HEK293 (cell line): ENCODE measurements at regions not wholly inside any gene's neighbourhood (a gene's known extent, or its start where the extent isn't known, plus 50 kb on each side); places are given as distances from the start of the nearest gene placed in this dataset.

Source experiments
- MZF1 ChIP-seq: fragments of 450-650 bp; formaldehyde crosslinking; IDR thresholded peaks from 2 replicates; pipeline ENCODE4 v1.5.1; 2017; ENCODE audit warnings: missing biosample characterization, missing genetic modification characterization, borderline replicate concordance
- REST ChIP-seq: fragments of 450-650 bp; formaldehyde crosslinking; IDR thresholded peaks from 2 replicates; pipeline ENCODE4 v1.5.1; 2016; ENCODE audit warnings: missing biosample characterization, missing genetic modification characterization
- TCF7L2 ChIP-seq: IDR thresholded peaks from 2 replicates; pipeline ENCODE4 v1.6.1; 2011; ENCODE audit warnings: low read depth, mild to moderate bottlenecking, inconsistent platforms, low read length, moderate library complexity, borderline replicate concordance
- ZFHX2 ChIP-seq: fragments of 450-650 bp; formaldehyde crosslinking; conservative IDR thresholded peaks from 2 replicates; pipeline ENCODE4 v1.5.1; 2016; ENCODE audit warnings: missing biosample characterization, missing genetic modification characterization
- ZFP37 ChIP-seq: fragments of 450-650 bp; formaldehyde crosslinking; IDR thresholded peaks from 2 replicates; pipeline ENCODE4 v1.5.1; 2016; ENCODE audit warnings: missing biosample characterization, missing genetic modification characterization
- ZFP41 ChIP-seq: fragments of 450-650 bp; formaldehyde crosslinking; IDR thresholded peaks from 2 replicates; pipeline ENCODE4 v1.5.1; 2016; ENCODE audit warnings: missing biosample characterization, missing genetic modification characterization, borderline replicate concordance
- ZNF239 ChIP-seq: fragments of 450-650 bp; formaldehyde crosslinking; IDR thresholded peaks from 2 replicates; pipeline ENCODE4 v1.5.1; 2016; ENCODE audit warnings: missing biosample characterization, missing genetic modification characterization
- ZNF24 ChIP-seq: fragments of 450-650 bp; formaldehyde crosslinking; IDR thresholded peaks from 2 replicates; pipeline ENCODE4 v1.5.1; 2016; ENCODE audit warnings: missing biosample characterization, missing genetic modification characterization
- ZNF354C ChIP-seq: fragments of 450-650 bp; formaldehyde crosslinking; IDR thresholded peaks from 2 replicates; pipeline ENCODE4 v1.5.1; 2016; ENCODE audit warnings: missing biosample characterization, missing genetic modification characterization, low read depth, borderline replicate concordance
- ZNF398 ChIP-seq: fragments of 450-650 bp; formaldehyde crosslinking; IDR thresholded peaks from 2 replicates; pipeline ENCODE4 v1.5.1; 2017; ENCODE audit warnings: missing biosample characterization, missing genetic modification characterization
- ZNF426 ChIP-seq: fragments of 450-650 bp; formaldehyde crosslinking; IDR thresholded peaks from 2 replicates; pipeline ENCODE4 v1.5.1; 2017; ENCODE audit warnings: missing biosample characterization, missing genetic modification characterization, mild to moderate bottlenecking, inconsistent platforms, moderate library complexity
- ZNF521 ChIP-seq: fragments of 450-650 bp; formaldehyde crosslinking; IDR thresholded peaks from 2 replicates; pipeline ENCODE4 v1.5.1; 2017; ENCODE audit warnings: missing biosample characterization, mild to moderate bottlenecking, missing genetic modification characterization
- TF ChIP-seq, protein P1 (sequence below): fragments of 450-650 bp; formaldehyde crosslinking; IDR thresholded peaks from 2 replicates; pipeline ENCODE4 v1.5.1; 2016; ENCODE audit warnings: missing biosample characterization, missing genetic modification characterization
- TF ChIP-seq, protein P2 (sequence below): fragments of 450-650 bp; formaldehyde crosslinking; IDR thresholded peaks from 2 replicates; pipeline ENCODE4 v1.5.1; 2016; ENCODE audit warnings: missing biosample characterization, missing genetic modification characterization

DNA sequence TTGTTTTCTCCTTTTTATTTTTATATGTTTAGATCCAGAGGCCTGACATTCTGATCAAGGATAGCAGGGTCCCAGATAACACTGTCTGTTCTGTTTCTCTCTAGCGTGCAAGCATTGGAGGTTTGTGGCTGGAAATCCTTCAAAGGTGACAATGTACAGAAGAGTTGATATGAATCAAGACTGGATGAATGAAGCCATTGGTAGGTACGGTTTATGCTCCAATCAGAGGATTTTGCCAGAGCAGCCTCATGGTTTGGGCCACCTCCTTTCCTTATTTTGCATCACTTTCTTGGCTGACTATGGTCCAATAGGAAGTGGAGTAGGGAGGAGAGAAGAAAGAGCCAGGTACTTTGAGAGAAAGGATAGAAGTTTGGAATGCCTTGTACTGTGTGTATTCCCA is 484.8 kb upstream of the JAG1 start:
- TF ChIP-seq, protein P1, sequence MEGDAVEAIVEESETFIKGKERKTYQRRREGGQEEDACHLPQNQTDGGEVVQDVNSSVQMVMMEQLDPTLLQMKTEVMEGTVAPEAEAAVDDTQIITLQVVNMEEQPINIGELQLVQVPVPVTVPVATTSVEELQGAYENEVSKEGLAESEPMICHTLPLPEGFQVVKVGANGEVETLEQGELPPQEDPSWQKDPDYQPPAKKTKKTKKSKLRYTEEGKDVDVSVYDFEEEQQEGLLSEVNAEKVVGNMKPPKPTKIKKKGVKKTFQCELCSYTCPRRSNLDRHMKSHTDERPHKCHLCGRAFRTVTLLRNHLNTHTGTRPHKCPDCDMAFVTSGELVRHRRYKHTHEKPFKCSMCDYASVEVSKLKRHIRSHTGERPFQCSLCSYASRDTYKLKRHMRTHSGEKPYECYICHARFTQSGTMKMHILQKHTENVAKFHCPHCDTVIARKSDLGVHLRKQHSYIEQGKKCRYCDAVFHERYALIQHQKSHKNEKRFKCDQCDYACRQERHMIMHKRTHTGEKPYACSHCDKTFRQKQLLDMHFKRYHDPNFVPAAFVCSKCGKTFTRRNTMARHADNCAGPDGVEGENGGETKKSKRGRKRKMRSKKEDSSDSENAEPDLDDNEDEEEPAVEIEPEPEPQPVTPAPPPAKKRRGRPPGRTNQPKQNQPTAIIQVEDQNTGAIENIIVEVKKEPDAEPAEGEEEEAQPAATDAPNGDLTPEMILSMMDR = no peak
- TF ChIP-seq TCF7L2 (no peak), ZNF354C (no peak), ZFP41 (tag by site-specific recombination) (no peak), ZNF24 (tag by site-specific recombination) (no peak), ZNF398 (tag by site-specific recombination) (no peak), ZNF239 (no peak), MZF1 (tag by site-specific recombination) (no peak), ZNF426 (tag by site-specific recombination) (no peak), ZNF521 (tag by site-specific recombination) (no peak), ZFP37 (tag by site-specific recombination) (no peak), REST (tag by site-specific recombination) (no peak), ZFHX2 (tag by site-specific recombination) (no peak)
- TF ChIP-seq, protein P2, sequence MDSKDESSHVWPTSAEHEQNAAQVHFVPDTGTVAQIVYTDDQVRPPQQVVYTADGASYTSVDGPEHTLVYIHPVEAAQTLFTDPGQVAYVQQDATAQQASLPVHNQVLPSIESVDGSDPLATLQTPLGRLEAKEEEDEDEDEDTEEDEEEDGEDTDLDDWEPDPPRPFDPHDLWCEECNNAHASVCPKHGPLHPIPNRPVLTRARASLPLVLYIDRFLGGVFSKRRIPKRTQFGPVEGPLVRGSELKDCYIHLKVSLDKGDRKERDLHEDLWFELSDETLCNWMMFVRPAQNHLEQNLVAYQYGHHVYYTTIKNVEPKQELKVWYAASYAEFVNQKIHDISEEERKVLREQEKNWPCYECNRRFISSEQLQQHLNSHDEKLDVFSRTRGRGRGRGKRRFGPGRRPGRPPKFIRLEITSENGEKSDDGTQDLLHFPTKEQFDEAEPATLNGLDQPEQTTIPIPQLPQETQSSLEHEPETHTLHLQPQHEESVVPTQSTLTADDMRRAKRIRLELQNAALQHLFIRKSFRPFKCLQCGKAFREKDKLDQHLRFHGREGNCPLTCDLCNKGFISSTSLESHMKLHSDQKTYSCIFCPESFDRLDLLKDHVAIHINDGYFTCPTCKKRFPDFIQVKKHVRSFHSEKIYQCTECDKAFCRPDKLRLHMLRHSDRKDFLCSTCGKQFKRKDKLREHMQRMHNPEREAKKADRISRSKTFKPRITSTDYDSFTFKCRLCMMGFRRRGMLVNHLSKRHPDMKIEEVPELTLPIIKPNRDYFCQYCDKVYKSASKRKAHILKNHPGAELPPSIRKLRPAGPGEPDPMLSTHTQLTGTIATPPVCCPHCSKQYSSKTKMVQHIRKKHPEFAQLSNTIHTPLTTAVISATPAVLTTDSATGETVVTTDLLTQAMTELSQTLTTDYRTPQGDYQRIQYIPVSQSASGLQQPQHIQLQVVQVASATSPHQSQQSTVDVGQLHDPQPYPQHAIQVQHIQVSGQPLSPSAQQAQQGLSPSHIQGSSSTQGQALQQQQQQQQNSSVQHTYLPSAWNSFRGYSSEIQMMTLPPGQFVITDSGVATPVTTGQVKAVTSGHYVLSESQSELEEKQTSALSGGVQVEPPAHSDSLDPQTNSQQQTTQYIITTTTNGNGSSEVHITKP (tag by site-specific recombination) = no peak
